Heart left ventricle (tissue), 16 donors: ENCODE measurements at regions not wholly inside any gene's neighbourhood (a gene's known extent, or its start where the extent isn't known, plus 50 kb on each side); places are given as distances from the start of the nearest gene placed in this dataset.

Source experiments
- ATAC-seq, 4 donors: fragments of 200-7000 bp; cut with Tn5 transposase; one replicate each; pipeline ENCODE4 v1.9.1; 2020 to 2022; ENCODE audit warnings: moderate library complexity in 4 of 4, mild to moderate bottlenecking in 3 of 4, moderate number of reproducible peaks in 1 of 4
- DNase-seq, 5 donors: peaks; one replicate each; pipeline ENCODE4 v3.0.0-alpha.2; 2020
- H3K27ac ChIP-seq, 12 donors: fragments of 200-600 bp; sonication (generic) in 4 of 12; one replicate each; pipeline versions ENCODE4 v1.5.0 to v1.8.0; 2016 to 2022; ENCODE audit warnings: mild to moderate bottlenecking in 2 of 12
- H3K27me3 ChIP-seq, 9 donors: fragments of 200-600 bp; sonication (generic) in 2 of 9; one replicate each; pipeline versions ENCODE4 v1.5.1 to v1.8.0; 2016 to 2022; ENCODE audit warnings: mild to moderate bottlenecking in 3 of 9
- H3K36me3 ChIP-seq, 9 donors: fragments of 200-600 bp; sonication (generic) in 2 of 9; one replicate each; pipeline versions ENCODE4 v1.5.0 to v1.8.0; 2018 to 2022; ENCODE audit warnings: mild to moderate bottlenecking in 2 of 9
- H3K4me1 ChIP-seq, 12 donors: fragments of 200-600 bp; sonication (generic) in 4 of 12; one replicate each; pipeline versions ENCODE4 v1.5.0 to v1.8.0; 2016 to 2022; ENCODE audit warnings: mild to moderate bottlenecking in 3 of 12
- H3K4me3 ChIP-seq, 12 donors: fragments of 200-600 bp; sonication (generic) in 4 of 12; one replicate each; pipeline versions ENCODE4 v1.5.0 to v1.8.0; 2017 to 2022; ENCODE audit warnings: mild to moderate bottlenecking in 9 of 12, moderate library complexity in 4 of 12
- H3K9me3 ChIP-seq, 12 donors: fragments of 200-600 bp; sonication (generic) in 4 of 12; one replicate each; pipeline versions ENCODE4 v1.5.0 to v1.8.0; 2016 to 2022; ENCODE audit warnings: mild to moderate bottlenecking in 1 of 12
- CTCF ChIP-seq, 12 donors: fragments of 200-600 bp; sonication (generic) in 4 of 12; IDR thresholded peaks; one replicate each; pipeline versions ENCODE4 v1.5.0 to v1.8.0; 2018 to 2022; ENCODE audit warnings: antibody characterized with exemption in 12 of 12, mild to moderate bottlenecking in 5 of 12
- POLR2A ChIP-seq, 2 donors: fragments of 450-650 bp; IDR thresholded peaks; one replicate each; pipeline ENCODE4 v1.6.1; 2017; ENCODE audit warnings: antibody characterized with exemption in 2 of 2, mild to moderate bottlenecking in 2 of 2, moderate library complexity in 2 of 2
- WGBS, 4 donors: extraction: QIAGEN DNeasy Blood & Tissue Kit in 2 of 4; methylation state at CpG; one replicate each; pipeline versions ENCODE4 v1.1.5 to v1.1.7; 2013 to 2018; 5-methylcytosine and 5-hydroxymethylcytosine counted together
- intact Hi-C, 10 donors: fragments of 100-400 bp; cut with DNase I; formaldehyde crosslinking; loops; one replicate each; pipeline versions ENCODE4 v1.11.1 to v1.14.2; 2022
- donor health status: ischemic (EF 13 %, LVEDD 7.1; RV severe dilation, severe dysfunction).
- donor health status: healthy with polysubstance abuse.
- donor health status: DM: no; HTN: yes; CAD: no.
- donor health status: DM: no; HTN: no; CAD: no.
- donor health status: ischemic (EF 25% LVEDD 6.9; RV normal size, moderate dysfunction).
- donor health status: ischemic (EF 25% LVEDD 5.7; RV mildly dilated, moderate dysfunction).
- donor health status: healthy.
- donor health status: DM: yes; HTN: yes; CAD: no.
- donor health status: ischemic (EF 35%, LVEDD 5.7; RV mildly dilated, moderate dysfunction).
- donor health status: nonischemic (EF 11% LVEDD 7.7; RV severe dilation, severe dysfunction).
- donor health status: DM: yes; HTN: yes; CAD: no.
- donor health status: PGD.
- donor health status: ischemic (EF 29% LVEDD 5.4; RV normal size, mild dysfunction).
- donor health status: nonischemic (EF 23%, LVEDD 6.1; RV moderate dilation, normal function).

GRCh38 chrX:43557792-43558191 lies 98.3 kb upstream of the MAOA start:
- H3K4me1 ChIP-seq: peaks cover 0 to 6% (median 0%) of the 10 kb centered on the region in 12 donors
- WGBS, 4 donors: 10 to 15% (median 12%) methylated on average over 4 of the region's 4 CpGs
- H3K27ac ChIP-seq: no peak overlapping the region
- ATAC-seq (peak in 1 of 4 donors; percentile 62), DNase-seq (peak in 4 of 5 donors; percentile 22 to 52 (median 30))
- TF ChIP-seq POLR2A (IDR thresholded peaks at IDR 0.05): no peak
- peak; percentile 41 to 71 (median 60) for TF ChIP-seq CTCF (IDR thresholded peaks at IDR 0.05)
- H3K4me3 ChIP-seq: no peak overlapping the region
- H3K27me3 ChIP-seq: peaks cover 0 to 1% (median 0%) of the 10 kb centered on the region in 9 donors
- intact Hi-C loops: loop anchor here (2.0 to 10.0 kb wide), 10 partner anchors 193 to 1775 kb away; no protein-coding TSS in a partner anchor
- H3K36me3 ChIP-seq: no peaks in the 10 kb centered on the region
- no peaks in the 10 kb centered on the region for H3K9me3 ChIP-seq

- intact Hi-C loops: loop anchor here (1.0 to 10.0 kb wide), 13 partner anchors 95 to 1777 kb away; partner anchors contain the start of gene MAOA (in 1 of the 10)
- H3K9me3 ChIP-seq: no peaks in the 10 kb centered on the region
- 44 to 50% (median 48%) methylated on average over 2 of the region's 2 CpGs for WGBS, 4 donors
- H3K36me3 ChIP-seq: no peaks in the 10 kb centered on the region
- no peak for TF ChIP-seq POLR2A (IDR thresholded peaks at IDR 0.05)
- TF ChIP-seq CTCF (IDR thresholded peaks at IDR 0.05): peak; percentile 29 to 65 (median 54)
- no peak overlapping the region for H3K27ac ChIP-seq
- DNase-seq: peak in 4 of 5 donors; percentile 16 to 27 (median 24)
- H3K27me3 ChIP-seq: no peaks in the 10 kb centered on the region
- peak in 3 of 4 donors; percentile 39 to 64 (median 57) for ATAC-seq
- H3K4me3 ChIP-seq: no peak overlapping the region
- H3K4me1 ChIP-seq: peaks cover 0 to 6% (median 0%) of the 10 kb centered on the region in 12 donors
Observed at GRCh38 chrX:43559644-43560043, 96.5 kb upstream of the MAOA start.

GRCh38 chrX:43560247-43560946 lies 95.7 kb upstream of the MAOA start:
- WGBS, 4 donors: 55 to 82% (median 67%) methylated on average over 5 of the region's 5 CpGs
- Histone ChIP-seq H3K4me3 (no peak overlapping the region), H3K27me3 (no peaks in the 10 kb centered on the region), H3K9me3 (no peaks in the 10 kb centered on the region), H3K36me3 (no peaks in the 10 kb centered on the region), H3K27ac (no peak overlapping the region), H3K4me1 (peaks cover 0 to 6% (median 0%) of the 10 kb centered on the region in 12 donors)
- no peak for TF ChIP-seq POLR2A (IDR thresholded peaks at IDR 0.05)
- no peak for TF ChIP-seq CTCF (IDR thresholded peaks at IDR 0.05)
- ATAC-seq (no peak), DNase-seq (no peak)
- intact Hi-C loops: loop anchor here in 4 of 10 donors (1.0 to 10.0 kb wide), 5 partner anchors 94 to 377 kb away; partner anchors contain the start of gene MAOA (in 1 of the 4)

GRCh38 chrX:43562372-43562771 lies 93.7 kb upstream of the MAOA start:
- DNase-seq (no peak), ATAC-seq (no peak)
- 64 to 100% (median 82%) methylated on average over 1 of the region's 1 CpG for WGBS, 4 donors
- Histone ChIP-seq H3K27me3 (no peaks in the 10 kb centered on the region), H3K9me3 (no peaks in the 10 kb centered on the region), H3K4me1 (peaks cover 0 to 3% (median 0%) of the 10 kb centered on the region in 12 donors), H3K4me3 (no peak overlapping the region), H3K27ac (no peak overlapping the region), H3K36me3 (no peaks in the 10 kb centered on the region)
- TF ChIP-seq POLR2A (IDR thresholded peaks at IDR 0.05) (no peak), CTCF (IDR thresholded peaks at IDR 0.05) (no peak)
- intact Hi-C loops: loop anchor here in 3 of 10 donors (5.0 to 10.0 kb wide), 3 partner anchors 92 to 375 kb away; partner anchors contain the start of gene MAOA (in 1 of the 3)
